C4-2B (cell line): ENCODE measurements at regions not wholly inside any gene's neighbourhood (a gene's known extent, or its start where the extent isn't known, plus 50 kb on each side); places are given as distances from the start of the nearest gene placed in this dataset.

Experiments used
- H3K27ac ChIP-seq: fragments of 450-650 bp; 2 replicates; pipeline ENCODE4 v1.5.1; 2017
- CTCF ChIP-seq: fragments of 450-650 bp; conservative IDR thresholded peaks from 2 replicates; pipeline ENCODE4 v1.5.1; 2017; ENCODE audit warnings: mild to moderate bottlenecking
- ZFX ChIP-seq: fragments of 450-650 bp; IDR thresholded peaks from 2 replicates; pipeline ENCODE4 v1.6.1; 2017

DNA sequence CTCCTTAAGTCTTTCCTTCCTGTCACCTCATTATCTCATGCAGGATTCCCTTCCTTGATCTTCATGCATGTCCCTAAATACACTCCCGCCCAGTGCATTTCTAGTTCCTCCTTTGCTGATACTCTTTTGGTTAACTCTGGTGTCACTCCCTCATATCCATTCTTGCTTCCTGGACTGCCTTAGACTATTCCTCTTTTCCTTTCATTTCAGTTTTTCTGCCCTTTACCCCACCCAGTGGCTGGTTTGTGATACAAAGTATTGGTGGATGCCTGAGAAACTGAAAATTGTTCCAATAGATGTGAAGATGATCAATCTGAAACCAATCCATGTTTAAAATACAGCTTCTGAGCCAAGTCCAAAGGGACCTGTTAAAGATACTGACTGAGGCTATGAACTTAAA lies 553.8 kb upstream of the CAMK1G start:
- H3K27ac ChIP-seq: no peak overlapping the region

DNA sequence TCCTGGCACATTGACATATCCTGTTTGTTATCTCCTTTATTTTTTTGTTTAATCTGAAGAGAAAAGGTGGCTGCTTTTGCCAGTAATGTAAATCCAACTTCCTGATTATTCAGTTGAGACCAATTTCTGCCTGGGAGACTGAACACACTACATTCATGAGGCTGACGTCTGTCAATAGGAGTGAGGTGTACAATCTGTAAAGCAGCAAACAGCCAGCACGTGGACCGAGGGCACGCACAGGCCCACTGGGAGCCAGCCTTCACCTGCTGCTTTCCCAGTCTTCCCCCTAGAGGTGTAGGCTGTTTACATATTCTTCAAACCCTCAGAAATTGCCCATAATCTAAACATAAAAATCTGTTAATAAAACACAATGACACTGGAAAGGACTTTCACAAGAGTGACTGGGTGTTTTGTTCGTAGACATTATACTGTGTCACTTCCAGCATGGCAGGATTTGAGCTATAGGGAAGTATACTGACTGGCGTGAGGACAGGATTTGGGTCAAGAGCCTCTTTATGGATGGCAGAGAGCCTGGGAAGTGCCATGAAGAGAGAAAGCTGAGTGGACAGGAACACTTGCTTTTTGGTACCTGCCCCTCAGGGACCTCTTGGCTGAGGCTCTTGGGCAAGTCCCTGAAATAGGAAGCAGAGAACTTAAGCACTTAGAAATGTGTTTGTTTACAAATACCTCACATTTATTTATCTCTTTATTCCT lies 552.9 kb upstream of the CAMK1G start:
- TF ChIP-seq CTCF (no peak), ZFX (no peak)
- no peak overlapping the region for H3K27ac ChIP-seq

More for the DNA sequence above, 553.8 kb upstream of the CAMK1G start:
- TF ChIP-seq CTCF (no peak; the same call in 1 of the 2 replicates), ZFX (no peak)

DNA sequence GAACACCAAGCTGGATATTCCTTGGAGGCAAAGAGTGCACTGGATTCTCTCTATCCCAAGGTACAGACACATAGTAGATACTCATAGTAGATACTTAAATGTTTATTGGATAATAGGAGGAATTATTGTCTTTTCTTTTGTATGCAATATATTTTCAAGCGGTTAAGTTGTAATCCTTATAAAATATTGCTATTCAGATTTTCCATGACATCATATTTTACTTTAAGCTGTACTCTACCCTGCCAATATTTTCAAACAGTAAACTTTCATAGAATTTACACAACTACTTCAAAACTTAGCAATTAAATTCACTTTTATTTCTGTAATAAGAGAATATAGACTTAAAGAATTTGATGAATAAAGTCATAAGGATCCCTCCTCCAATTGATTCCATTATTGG lies 546.5 kb upstream of the CAMK1G start:
- TF ChIP-seq CTCF (no peak), ZFX (no peak)
- H3K27ac ChIP-seq: no peak overlapping the region

DNA sequence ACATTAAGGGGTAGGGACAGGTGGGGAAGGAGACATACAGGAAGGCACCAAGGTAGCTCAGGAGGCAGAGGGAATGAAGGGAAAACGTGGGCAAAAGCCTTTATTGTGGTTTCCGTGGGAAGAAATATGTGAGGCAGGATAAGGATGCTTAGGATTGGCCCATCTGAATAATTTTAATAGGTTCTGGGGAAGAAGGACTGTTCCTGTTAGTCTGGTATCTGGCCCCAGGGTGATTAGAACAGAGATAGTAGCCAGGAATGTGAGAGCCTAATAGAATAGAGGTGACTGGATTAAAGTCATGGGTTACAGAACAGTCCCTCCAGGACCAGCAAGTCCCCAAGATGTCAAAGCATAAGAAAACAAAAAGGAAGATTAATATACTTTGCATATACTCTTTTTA lies 545.2 kb upstream of the CAMK1G start:
- H3K27ac ChIP-seq: no peak overlapping the region

GRCh38 chr1:209038735-209039134 lies 544.8 kb upstream of the CAMK1G start:
- no peak overlapping the region for H3K27ac ChIP-seq
- TF ChIP-seq ZFX (no peak), CTCF (no peak)

More for the DNA sequence above, 545.2 kb upstream of the CAMK1G start:
- no peak for TF ChIP-seq ZFX
- TF ChIP-seq CTCF: no peak

- H3K27ac ChIP-seq: no peak overlapping the region
- TF ChIP-seq CTCF: no peak
- no peak for TF ChIP-seq ZFX
Observed at GRCh38 chr1:209040351-209040750, 543.2 kb upstream of the CAMK1G start.

- no peak overlapping the region for H3K27ac ChIP-seq
- TF ChIP-seq CTCF (no peak), ZFX (no peak)
Observed at GRCh38 chr1:209041927-209042326, 541.6 kb upstream of the CAMK1G start.
